ENCODE measurements at regions not wholly inside any gene's neighbourhood (a gene's known extent, or its start where the extent isn't known, plus 50 kb on each side); places are given as distances from the start of the nearest gene placed in this dataset.

DNA sequence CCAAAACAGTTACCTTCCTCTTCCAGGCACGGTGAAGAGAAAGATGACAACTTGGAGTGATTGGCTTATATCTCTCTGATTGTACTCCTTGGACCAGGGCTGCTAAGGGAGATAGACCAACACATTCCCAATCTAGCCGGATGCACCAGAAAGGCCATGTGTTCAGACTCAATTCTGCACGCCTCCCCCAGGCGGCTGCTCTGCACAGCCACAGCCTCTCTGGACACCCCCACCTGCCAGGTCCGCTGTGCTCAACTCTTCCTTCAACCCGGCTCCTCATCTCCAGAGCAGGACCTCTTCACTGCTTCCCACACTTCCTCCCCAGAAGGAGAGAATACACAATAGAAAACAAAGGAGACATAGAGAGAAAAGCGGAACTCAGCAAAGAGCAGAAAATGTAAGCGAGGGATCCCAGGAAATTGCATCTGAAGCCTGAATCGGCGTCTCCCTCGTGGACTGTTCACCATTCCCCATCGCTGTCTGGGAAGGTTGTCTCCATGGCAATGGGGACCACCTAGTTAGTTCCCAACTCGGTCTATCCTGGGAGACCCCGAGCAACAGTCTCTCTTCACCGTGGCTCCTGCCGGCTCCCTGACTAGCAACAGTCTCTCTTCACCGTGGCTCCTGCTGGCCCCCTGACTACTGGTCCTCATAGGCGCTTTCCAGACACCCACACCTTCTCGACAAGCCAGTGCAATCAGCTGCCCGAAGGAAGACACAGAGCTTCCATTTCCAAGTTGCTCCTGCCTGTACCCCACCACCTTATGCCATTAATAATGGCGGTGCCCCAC lies 361.7 kb upstream of the MYT1L start:
- TF ChIP-seq, protein P1, sequence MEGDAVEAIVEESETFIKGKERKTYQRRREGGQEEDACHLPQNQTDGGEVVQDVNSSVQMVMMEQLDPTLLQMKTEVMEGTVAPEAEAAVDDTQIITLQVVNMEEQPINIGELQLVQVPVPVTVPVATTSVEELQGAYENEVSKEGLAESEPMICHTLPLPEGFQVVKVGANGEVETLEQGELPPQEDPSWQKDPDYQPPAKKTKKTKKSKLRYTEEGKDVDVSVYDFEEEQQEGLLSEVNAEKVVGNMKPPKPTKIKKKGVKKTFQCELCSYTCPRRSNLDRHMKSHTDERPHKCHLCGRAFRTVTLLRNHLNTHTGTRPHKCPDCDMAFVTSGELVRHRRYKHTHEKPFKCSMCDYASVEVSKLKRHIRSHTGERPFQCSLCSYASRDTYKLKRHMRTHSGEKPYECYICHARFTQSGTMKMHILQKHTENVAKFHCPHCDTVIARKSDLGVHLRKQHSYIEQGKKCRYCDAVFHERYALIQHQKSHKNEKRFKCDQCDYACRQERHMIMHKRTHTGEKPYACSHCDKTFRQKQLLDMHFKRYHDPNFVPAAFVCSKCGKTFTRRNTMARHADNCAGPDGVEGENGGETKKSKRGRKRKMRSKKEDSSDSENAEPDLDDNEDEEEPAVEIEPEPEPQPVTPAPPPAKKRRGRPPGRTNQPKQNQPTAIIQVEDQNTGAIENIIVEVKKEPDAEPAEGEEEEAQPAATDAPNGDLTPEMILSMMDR (IDR thresholded peaks at IDR 0.05), result no peak
- no peak for TF ChIP-seq POLR2A (IDR thresholded peaks at IDR 0.05)

All from uterus (tissue), 2 donors.